PC-9 (cell line): ENCODE measurements at regions not wholly inside any gene's neighbourhood (a gene's known extent, or its start where the extent isn't known, plus 50 kb on each side); places are given as distances from the start of the nearest gene placed in this dataset.

Experiments
- BruUV-seq: library from RNA; stranded (reverse); fragments of 400-500 nt; replicated peaks from 2 replicates; lab custom pipeline; 2021; lab: Mats Ljungman, UMichigan
- CTCF ChIA-PET: fragments of 300-600 bp; sonication (Branson Sonifier 250); formaldehyde crosslinking; loops from one replicate; lab custom pipeline; 2022; ENCODE audit warnings: antibody characterized with exemption; lab: Charles Lee
- POLR2A ChIA-PET: fragments of 300-600 bp; sonication (Branson Sonifier 250); formaldehyde crosslinking; loops from one replicate; lab custom pipeline; 2022; ENCODE audit warnings: antibody characterized with exemption; ENCODE audit not compliant: unreplicated experiment; lab: Charles Lee
- DNase-seq, 2 experiments: peaks; one replicate each; pipeline versions ENCODE4 v3.0.0 to v3.0.0-alpha.2; 2015 to 2022; ENCODE audit warnings: mixed read lengths in 1 of 2
- H2AFZ ChIP-seq: fragments of 200-600 bp; sonication (generic); 2 replicates; pipeline ENCODE4 v1.8.1; 2017; ENCODE audit warnings: antibody characterized with exemption
- H3F3A ChIP-seq: fragments of 200-600 bp; sonication (generic); 2 replicates; pipeline ENCODE4 v1.8.1; 2017; ENCODE audit warnings: antibody characterized with exemption, mild to moderate bottlenecking, low read depth; ENCODE audit not compliant: insufficient read depth
- H3K27ac ChIP-seq: fragments of 200-600 bp; sonication (generic); 2 replicates; pipeline ENCODE4 v1.6.1; 2016; ENCODE audit warnings: mixed run types
- H3K27me3 ChIP-seq: fragments of 200-600 bp; sonication (generic); 2 replicates; pipeline ENCODE4 v1.6.1; 2016; ENCODE audit warnings: low read depth, mixed run types; ENCODE audit not compliant: insufficient read depth
- H3K36me3 ChIP-seq: fragments of 200-600 bp; sonication (generic); 2 replicates; pipeline ENCODE4 v1.6.1; 2016; ENCODE audit warnings: low read depth, mixed run types
- H3K4me1 ChIP-seq: fragments of 200-600 bp; sonication (generic); replicated peaks from 2 replicates; pipeline ENCODE4 v1.6.1; 2016; ENCODE audit warnings: mixed run types; ENCODE audit not compliant: insufficient read depth
- H3K4me2 ChIP-seq: fragments of 200-600 bp; sonication (generic); 2 replicates; pipeline ENCODE4 v1.6.1; 2017; ENCODE audit warnings: mixed run types
- H3K4me3 ChIP-seq: fragments of 200-600 bp; sonication (generic); 2 replicates; pipeline ENCODE4 v1.6.1; 2016; ENCODE audit warnings: mixed run types
- H3K79me2 ChIP-seq: fragments of 200-600 bp; sonication (generic); 2 replicates; pipeline ENCODE4 v1.6.1; 2017; ENCODE audit warnings: low read depth, mixed run types
- H3K9me2 ChIP-seq: fragments of 200-600 bp; sonication (generic); 2 replicates; pipeline ENCODE4 v1.8.1; 2017; ENCODE audit warnings: mild to moderate bottlenecking; ENCODE audit not compliant: insufficient read depth
- H3K9me3 ChIP-seq: fragments of 200-600 bp; sonication (generic); 2 replicates; pipeline ENCODE4 v1.8.1; 2016; ENCODE audit warnings: low read depth; ENCODE audit not compliant: insufficient read depth
- H4K20me1 ChIP-seq: fragments of 200-600 bp; sonication (generic); 2 replicates; pipeline ENCODE4 v1.8.1; 2017; ENCODE audit not compliant: insufficient read depth
- EZH2 ChIP-seq: fragments of 200-600 bp; sonication (generic); IDR thresholded peaks from 2 replicates; pipeline ENCODE4 v1.8.0; 2017; ENCODE audit warnings: antibody characterized with exemption, low read depth
- intact Hi-C: fragments of 100-400 bp; cut with micrococcal nuclease; formaldehyde crosslinking; loops from one replicate; pipeline ENCODE4 v1.10.0; 2022; ENCODE audit not compliant: unreplicated experiment
- TF ChIP-seq, protein P1 (sequence below): fragments of 200-600 bp; sonication (generic); conservative IDR thresholded peaks from 2 replicates; pipeline ENCODE4 v1.6.1; 2017; ENCODE audit warnings: mixed run types, antibody characterized with exemption, mild to moderate bottlenecking, moderate library complexity

DNA sequence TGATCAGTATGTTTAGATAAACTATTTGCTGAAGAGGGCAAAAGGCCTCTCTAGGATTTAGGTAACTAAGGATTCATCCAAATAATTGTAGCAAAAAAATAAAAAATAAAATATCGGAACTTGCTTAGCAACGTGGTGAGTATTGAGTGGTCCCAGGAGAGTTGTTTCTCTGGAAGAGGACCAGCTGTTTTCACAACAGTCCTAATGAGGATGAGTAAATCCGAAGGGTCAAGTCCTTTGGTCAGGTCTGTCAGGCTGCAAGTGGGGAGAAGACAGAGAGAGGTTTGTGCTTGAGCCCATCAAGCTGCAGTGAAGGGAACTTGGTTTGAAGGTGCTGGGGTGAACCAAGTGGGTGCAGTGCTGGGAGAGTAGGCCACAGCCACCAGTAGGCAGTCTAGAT lies 539.2 kb downstream of the SLC4A3 start:
- Histone ChIP-seq H3K27ac (no peak overlapping the region), H3K4me3 (no peak overlapping the region), H3K36me3 (no peaks in the 10 kb centered on the region), H3F3A (no peaks in the 10 kb centered on the region), H4K20me1 (no peaks in the 10 kb centered on the region), H2AFZ (no peak overlapping the region), H3K79me2 (no peaks in the 10 kb centered on the region), H3K4me1 (no peaks in the 10 kb centered on the region), H3K9me3 (no peaks in the 10 kb centered on the region), H3K27me3 (no peaks in the 10 kb centered on the region), H3K4me2 (no peak overlapping the region), H3K9me2 (no peaks in the 10 kb centered on the region)
- ChIA-PET CTCF (no interaction called here), POLR2A (no interaction called here)
- TF ChIP-seq EZH2, result no peak
- TF ChIP-seq, protein P1, sequence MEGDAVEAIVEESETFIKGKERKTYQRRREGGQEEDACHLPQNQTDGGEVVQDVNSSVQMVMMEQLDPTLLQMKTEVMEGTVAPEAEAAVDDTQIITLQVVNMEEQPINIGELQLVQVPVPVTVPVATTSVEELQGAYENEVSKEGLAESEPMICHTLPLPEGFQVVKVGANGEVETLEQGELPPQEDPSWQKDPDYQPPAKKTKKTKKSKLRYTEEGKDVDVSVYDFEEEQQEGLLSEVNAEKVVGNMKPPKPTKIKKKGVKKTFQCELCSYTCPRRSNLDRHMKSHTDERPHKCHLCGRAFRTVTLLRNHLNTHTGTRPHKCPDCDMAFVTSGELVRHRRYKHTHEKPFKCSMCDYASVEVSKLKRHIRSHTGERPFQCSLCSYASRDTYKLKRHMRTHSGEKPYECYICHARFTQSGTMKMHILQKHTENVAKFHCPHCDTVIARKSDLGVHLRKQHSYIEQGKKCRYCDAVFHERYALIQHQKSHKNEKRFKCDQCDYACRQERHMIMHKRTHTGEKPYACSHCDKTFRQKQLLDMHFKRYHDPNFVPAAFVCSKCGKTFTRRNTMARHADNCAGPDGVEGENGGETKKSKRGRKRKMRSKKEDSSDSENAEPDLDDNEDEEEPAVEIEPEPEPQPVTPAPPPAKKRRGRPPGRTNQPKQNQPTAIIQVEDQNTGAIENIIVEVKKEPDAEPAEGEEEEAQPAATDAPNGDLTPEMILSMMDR, result no peak
- no peak for DNase-seq
- intact Hi-C loops, result no loop called here
- BruUV-seq, result no TSS peak

DNA sequence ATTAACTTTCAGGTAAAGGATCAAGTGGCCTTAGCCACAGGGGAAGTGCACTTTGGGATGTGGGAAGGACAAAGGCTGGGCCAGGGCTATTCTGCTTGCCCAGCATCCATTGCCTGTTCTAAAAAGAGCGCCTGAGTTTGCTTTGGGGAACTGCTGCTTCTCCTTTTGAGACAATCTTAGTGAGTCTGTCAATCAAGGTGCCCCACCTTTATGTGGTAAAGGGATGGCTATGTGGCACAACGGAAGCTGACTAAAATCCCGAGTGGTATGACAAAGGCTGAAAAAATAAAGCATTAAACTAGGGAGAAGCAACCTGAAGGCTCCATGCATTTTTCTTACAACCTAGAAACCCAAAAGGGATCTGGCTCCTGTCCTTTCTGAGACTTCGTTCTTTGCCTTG lies 540.5 kb downstream of the SLC4A3 start:
- Histone ChIP-seq H3K4me3 (no peak overlapping the region), H3K4me2 (no peak overlapping the region), H3K9me3 (no peaks in the 10 kb centered on the region), H2AFZ (no peak overlapping the region), H3K27ac (no peak overlapping the region), H3F3A (no peaks in the 10 kb centered on the region), H4K20me1 (no peaks in the 10 kb centered on the region), H3K36me3 (no peaks in the 10 kb centered on the region), H3K9me2 (no peaks in the 10 kb centered on the region), H3K4me1 (no peaks in the 10 kb centered on the region), H3K27me3 (no peaks in the 10 kb centered on the region), H3K79me2 (no peaks in the 10 kb centered on the region)
- no peak for DNase-seq
- CTCF ChIA-PET, result no interaction called here
- intact Hi-C loops, result no loop called here
- BruUV-seq, result no TSS peak
- POLR2A ChIA-PET, result no interaction called here
- no peak for TF ChIP-seq EZH2
- TF ChIP-seq, protein P1, result no peak

DNA sequence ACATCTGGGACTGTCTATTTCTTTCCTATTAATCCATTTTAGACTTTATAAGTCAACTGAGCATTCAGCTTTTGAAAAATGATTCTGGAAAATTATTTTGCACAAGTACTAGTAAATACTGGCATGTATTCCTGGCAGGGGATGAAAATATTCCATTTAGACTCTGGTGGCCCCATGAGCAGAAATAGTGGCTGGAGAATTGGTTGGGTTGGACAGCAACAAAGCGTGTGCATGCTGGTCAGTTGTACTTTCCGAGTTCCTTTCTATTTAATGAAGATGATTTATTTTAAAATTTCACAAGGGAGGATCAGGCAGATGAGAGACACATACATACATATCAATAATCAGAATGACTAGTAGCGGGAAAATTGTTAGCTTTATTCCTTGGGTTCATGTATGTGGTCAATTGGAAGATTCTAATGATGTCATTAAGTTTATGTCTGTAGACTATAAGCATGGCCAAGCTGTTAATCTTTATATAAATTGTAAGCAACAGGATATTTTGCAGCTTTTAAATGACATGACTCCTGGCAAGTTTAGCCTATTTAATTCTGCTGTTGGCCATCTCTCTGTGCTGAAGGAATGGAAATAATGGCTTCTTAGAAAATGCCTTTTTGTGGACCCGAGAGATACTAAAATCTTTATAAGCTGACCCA lies 541.6 kb downstream of the SLC4A3 start:
- Histone ChIP-seq H3K27me3 (no peaks in the 10 kb centered on the region), H3K4me3 (no peak overlapping the region), H2AFZ (no peak overlapping the region), H3K79me2 (no peaks in the 10 kb centered on the region), H3K4me2 (no peak overlapping the region), H3K27ac (no peak overlapping the region), H4K20me1 (no peaks in the 10 kb centered on the region), H3F3A (no peaks in the 10 kb centered on the region), H3K9me3 (no peaks in the 10 kb centered on the region), H3K4me1 (no peaks in the 10 kb centered on the region), H3K36me3 (no peaks in the 10 kb centered on the region), H3K9me2 (no peaks in the 10 kb centered on the region)
- intact Hi-C loops, result no loop called here
- ChIA-PET CTCF (no interaction called here), POLR2A (no interaction called here)
- no peak for DNase-seq
- no TSS peak for BruUV-seq
- TF ChIP-seq EZH2, result no peak
- TF ChIP-seq, protein P1, result no peak
